ENCODE measurements at regions not wholly inside any gene's neighbourhood (a gene's known extent, or its start where the extent isn't known, plus 50 kb on each side); places are given as distances from the start of the nearest gene placed in this dataset.
"Not testable (repeated sequence)": the region's sequence is repeated elsewhere in the genome, so short reads cannot be mapped to it uniquely, and the experiment has no call there.

GRCh38 chr13:86426437-86426836 lies 627.2 kb upstream of the SLITRK6 start:
- no peak for DNase-seq

- no peak for DNase-seq
Observed at GRCh38 chr13:86429756-86430155, 630.5 kb upstream of the SLITRK6 start.

DNA sequence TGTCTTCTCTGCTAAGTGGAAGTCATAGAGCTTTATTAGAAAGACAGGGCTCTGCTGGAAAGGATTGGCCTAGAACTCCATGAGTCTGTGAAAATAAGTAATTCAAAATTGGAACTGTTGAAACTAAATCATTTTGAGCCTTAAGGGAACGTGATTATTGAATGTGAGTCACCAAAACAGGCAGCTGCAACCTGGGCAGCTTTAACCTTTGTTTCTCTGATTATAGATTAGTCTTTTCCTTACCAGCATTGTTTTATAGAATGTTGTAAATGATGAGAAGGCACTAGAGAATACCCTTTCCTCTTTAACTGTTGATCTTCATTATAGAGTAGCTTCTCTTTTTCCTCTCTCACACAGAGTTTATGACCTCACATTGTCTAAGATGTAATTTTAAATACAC lies 638.8 kb upstream of the SLITRK6 start:
- no peak for DNase-seq

DNA sequence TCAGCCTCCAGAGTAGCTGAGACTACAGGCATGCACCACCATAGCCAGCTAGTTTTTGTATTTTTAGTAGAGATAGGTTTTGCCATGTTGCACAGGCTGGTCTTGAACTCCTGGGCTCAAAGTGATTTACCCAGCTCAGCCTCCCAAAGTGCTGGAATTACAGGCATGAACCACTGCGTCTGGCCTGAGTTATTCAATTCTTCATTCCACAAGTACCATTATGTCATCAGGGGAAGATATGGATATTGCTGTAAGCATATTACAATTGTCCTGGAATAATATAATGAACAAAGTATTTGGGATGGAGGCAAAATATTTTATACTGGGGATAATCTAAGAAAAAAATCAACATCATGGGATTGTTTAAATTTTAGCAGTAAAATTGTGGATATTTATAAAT lies 646.0 kb upstream of the SLITRK6 start:
- no peak for DNase-seq

DNA sequence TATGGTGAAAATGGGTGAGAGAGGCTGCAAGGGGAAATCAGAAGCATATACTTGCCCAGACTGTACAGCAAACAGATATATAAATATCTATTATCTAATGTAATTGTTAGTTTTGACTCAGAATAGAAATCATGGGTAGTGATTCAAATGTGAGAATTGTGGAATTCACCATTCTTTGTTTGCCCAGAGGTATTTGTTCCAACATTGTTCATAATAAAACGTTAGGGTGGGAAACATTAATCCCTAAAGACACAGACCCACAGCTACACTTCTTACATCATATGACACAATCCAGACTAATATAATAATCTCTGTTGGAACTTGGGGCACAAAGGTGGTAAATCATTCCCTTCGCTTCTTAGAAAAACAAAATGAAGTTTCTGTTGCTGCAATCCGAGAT lies 646.5 kb upstream of the SLITRK6 start:
- DNase-seq, result no peak

GRCh38 chr13:86446311-86446710 lies 647.1 kb upstream of the SLITRK6 start:
- DNase-seq, result no peak

- DNase-seq, result no peak
Observed at GRCh38 chr13:86447479-86447878, 648.3 kb upstream of the SLITRK6 start.

GRCh38 chr13:86462011-86462410 lies 662.8 kb upstream of the SLITRK6 start:
- no peak for DNase-seq

DNA sequence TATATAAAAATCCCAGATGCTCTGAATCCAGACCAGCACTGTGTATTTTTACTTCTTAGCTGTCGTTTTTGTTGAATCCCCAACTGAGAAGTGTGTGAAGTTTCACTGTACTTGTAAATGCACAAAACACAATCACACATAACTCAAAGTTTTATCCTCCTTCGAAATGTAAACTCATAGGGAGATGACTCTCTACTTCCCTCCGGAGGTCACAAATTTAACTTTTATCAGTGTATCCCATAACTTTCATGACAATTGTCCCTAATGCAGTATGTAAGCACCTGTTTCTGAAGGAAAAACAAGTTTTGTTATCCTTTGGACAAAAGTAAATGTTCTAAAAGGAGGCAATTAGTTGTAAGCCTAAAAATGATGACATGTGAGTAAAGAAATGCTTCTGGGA lies 665.0 kb upstream of the SLITRK6 start:
- no peak for DNase-seq

DNA sequence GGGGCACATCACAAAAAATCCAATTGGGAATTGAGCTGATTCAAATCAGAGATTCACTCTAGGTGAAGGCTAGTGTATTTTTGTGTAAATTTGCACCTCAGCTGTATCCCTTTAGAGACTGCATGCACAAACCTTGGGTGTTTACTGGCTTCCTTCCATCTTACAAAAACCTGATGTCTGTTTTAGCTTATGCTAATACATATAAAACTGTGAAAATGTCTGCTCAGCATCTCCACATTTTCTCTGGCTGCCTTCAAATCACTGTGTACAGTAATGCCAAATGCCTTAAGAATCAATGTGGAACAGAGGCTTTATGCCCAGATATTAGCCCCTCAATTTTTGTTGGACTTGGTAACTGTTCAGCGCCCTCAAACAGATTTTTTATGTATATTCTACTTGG lies 675.8 kb upstream of the SLITRK6 start:
- DNase-seq, result no peak

DNA sequence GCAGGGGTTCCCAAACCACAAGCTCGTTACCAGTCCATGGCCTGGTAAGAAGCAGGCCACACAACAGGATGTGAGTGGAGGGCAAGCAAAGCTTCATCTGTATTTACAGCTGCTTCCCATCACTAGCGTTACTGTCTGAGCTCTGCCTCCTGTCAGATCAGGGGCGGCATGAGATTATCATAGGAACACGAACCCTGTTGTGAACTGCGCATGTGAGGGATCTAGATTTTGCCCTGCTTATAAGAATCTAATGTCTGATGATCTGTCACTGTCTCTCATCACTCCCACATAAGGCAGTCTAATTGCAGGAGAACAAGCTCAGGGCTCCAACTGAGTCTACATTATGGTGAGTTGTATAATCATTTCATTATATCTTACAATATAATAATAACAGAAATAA lies 677.4 kb upstream of the SLITRK6 start:
- no peak for DNase-seq

GRCh38 chr13:86486582-86486981 lies 687.4 kb upstream of the SLITRK6 start:
- DNase-seq, result no peak

DNA sequence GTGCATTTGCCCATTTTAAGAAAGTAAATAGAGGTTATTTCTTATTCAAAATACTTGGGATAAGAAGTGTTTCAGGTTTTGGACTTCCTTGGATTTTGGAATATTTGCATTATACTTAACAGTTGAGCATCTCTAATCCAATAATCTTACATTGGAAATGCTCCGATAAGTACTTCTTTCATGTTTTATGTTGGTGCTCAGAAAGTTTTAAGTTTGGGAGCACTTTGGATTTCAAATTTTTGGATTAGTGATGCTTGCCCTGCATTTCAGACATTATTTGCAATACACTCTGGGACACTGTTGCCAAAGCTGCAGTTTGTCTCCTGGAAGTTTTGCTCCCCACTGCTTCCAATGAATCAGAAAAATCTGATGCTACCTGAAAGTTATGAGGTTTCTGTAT lies 691.9 kb upstream of the SLITRK6 start:
- no peak for DNase-seq

DNA sequence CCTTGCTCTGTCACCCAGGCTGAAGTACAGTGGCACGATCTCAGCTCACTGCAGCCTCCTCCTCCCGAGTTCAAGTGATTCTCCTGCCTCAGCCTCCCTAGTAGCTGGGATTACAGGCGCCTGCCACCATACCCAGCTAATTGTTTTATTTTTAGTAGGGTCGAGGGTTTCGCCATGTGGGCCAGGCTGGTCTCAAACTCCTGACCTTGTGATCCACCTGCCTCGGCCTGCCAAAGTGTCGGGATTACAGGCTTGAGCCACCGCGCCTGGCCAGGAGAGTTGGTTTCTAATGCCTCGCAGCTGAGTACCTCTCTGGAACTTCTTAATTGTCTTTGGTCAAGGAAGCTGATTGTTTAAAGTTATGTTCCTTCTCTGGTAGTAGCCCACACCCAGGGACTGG lies 702.7 kb upstream of the SLITRK6 start:
- not testable (repeated sequence) for DNase-seq

- no peak for DNase-seq
Observed at GRCh38 chr13:86510792-86511191, 711.6 kb upstream of the SLITRK6 start.

DNA sequence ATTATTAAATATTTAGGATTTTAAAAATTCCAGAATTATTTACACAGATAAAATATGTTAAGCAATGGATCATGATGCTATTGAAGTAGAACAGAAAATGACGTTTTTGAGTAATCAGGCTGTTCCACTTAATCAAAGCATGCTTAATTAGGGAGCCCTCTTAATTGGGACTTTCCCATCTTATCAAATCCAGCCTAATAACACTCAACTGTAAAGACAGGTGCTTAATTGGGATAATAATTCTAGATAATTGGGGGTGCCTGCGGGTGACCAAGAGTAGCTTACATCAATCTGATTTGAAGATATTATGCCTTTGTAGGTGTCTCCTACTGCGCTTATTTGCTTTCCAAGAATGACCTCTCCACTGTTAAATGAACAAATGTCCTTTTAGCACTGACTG lies 742.2 kb upstream of the SLITRK6 start:
- no peak for DNase-seq

DNA sequence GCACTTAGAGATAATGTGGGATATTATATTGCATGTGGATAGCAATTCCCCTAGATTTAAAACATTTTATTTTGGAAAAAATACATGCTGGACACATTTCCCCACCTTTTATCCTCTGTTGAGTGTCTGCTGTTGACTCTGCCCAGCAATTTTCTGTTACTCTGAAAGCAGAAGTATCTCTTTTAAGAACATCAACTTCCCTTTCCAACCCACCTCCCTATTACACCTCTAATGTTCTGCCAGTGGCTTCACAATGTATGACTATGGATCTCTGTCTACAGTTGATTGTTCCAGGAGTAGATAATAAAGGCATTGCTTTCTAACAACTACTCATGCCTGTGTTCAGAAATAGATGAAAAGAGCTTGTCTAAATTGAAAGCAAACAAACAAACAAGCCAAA lies 754.8 kb upstream of the SLITRK6 start:
- DNase-seq, result no peak

- no peak for DNase-seq
Observed at GRCh38 chr13:86559901-86560300, 760.7 kb upstream of the SLITRK6 start.

- DNase-seq, result no peak
Observed at GRCh38 chr13:86562866-86563265, 763.6 kb upstream of the SLITRK6 start.

DNA sequence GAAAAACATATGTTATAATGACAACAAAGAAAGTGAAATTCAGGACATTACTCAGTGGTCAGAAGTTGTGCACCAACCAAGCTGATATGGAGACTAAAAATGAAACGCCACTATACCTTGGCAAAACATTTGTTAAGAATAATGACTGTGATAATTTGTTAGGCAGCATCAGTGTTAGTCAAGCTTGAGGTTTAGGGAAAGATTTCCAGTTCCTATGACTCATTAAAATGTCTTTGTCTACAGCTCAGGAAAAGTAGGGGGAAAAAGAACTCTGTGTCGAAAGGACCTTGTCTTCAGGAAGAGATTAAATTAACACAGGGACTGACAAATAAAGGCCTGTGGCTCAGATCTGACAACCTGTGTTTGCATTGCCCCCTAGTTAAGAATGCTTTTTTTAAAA lies 764.1 kb upstream of the SLITRK6 start:
- no peak for DNase-seq

DNA sequence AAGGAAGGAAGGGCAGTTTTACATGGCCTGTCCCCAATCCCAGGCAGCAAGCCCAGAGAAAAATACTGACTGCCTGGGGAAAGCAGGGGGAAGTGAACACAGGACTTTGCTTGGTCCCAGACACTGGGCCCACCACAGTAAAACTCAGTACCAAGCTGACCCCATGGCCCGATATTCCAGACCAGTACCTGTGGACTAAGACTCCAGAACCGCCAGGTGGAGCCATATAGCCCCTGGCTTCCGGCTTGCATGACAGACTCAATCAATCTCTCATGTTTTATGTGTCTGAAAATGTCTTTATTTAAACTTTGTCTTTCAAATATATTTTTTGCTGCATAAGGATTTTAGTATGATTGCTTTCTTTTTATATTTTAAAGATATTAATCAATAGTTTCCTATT lies 767.9 kb upstream of the SLITRK6 start:
- DNase-seq, result no peak

- no peak for DNase-seq
Observed at GRCh38 chr13:86569119-86569518, 769.9 kb upstream of the SLITRK6 start.

DNA sequence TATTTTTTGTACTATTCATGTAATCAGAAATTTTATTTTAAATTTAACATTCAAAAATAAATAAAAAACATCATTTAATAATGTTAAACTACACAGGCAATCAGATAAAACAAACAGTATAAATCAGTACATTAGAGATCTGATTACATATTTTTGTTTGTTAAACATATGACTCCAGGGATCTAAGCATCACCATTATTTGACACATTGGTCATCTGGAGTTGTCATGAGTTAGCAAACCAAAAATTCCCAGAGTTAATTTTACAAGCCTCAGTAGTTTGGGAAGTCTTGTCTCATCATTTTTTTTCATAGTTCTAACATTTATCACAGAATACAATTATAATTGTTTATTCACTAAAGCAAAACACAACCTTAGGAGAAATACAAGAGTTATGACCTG lies 770.8 kb upstream of the SLITRK6 start:
- no peak for DNase-seq

DNA sequence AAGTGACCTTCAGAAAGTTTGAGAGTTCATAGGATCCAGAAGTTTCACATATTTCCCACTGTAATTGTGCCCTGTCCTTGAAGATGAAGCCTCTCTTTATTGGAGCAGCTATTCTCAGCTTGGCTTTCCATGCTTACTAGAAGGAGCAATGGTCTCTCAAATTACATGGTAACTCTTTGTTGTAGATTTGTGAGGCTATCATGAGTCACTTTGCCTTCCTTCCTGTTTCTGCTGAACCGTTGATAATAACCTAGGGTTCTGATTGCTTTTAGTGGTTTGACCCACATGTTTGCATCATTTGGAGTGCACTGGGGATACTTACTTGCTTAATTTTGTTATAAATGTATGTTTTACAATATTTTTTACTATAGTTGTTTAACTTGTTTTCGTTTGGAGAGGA lies 772.9 kb upstream of the SLITRK6 start:
- DNase-seq, result no peak

- no peak for DNase-seq
Observed at GRCh38 chr13:86579662-86580061, 780.4 kb upstream of the SLITRK6 start.

- no peak for DNase-seq
Observed at GRCh38 chr13:86581706-86582105, 782.5 kb upstream of the SLITRK6 start.
